HepG2 (cell line): ENCODE measurements at regions not wholly inside any gene's neighbourhood (a gene's known extent, or its start where the extent isn't known, plus 50 kb on each side); places are given as distances from the start of the nearest gene placed in this dataset.

Experiments used
- ATAC-seq: fragments of 200-7000 bp; cut with Tn5 transposase; 3 replicates; pipeline ENCODE4 v1.9.1; 2020; ENCODE audit warnings: mild to moderate bottlenecking, moderate library complexity
- BruUV-seq: library from RNA; stranded (reverse); fragments of 400-500 nt; replicated peaks from 2 replicates; lab custom pipeline; 2021; lab: Mats Ljungman, UMichigan
- CTCF ChIA-PET: fragments of 300-600 bp; formaldehyde crosslinking; extraction: SDS; loops from one replicate; lab custom pipeline; 2021; ENCODE audit warnings: low total read pairs, inconsistent platforms, low intra/inter-chr PET ratio; lab: Yijun Ruan, JAX
- POLR2A ChIA-PET: fragments of 350-600 bp; sonication (Branson Sonifier 250); formaldehyde crosslinking; loops from one replicate; lab custom pipeline; 2020; ENCODE audit warnings: antibody characterized with exemption, inconsistent platforms; lab: Yijun Ruan, JAX
- DNase-seq: peaks from one replicate; pipeline ENCODE4 v3.0.0-alpha.2; 2015; ENCODE audit warnings: low spot score
- FAIRE-seq: peaks from 3 replicates; lab custom pipeline; 2011; peaks lifted over from hg19 to GRCh38; lab: Jason Lieb, UNC
- H2AFZ ChIP-seq: one replicate; pipeline ENCODE4 v1.6.1; 2011; ENCODE audit warnings: low read length, inconsistent platforms
- H3K27ac ChIP-seq: fragments of 300-600 bp; 3 replicates; pipeline ENCODE4 v1.8.0; 2011; ENCODE audit warnings: mixed run types, mild to moderate bottlenecking, mixed read lengths, low read length, inconsistent platforms; ENCODE audit not compliant: insufficient read depth; ENCODE audit errors: extremely low read length
- H3K27me3 ChIP-seq, 2 experiments: fragments of 200-600 bp in 1 of 2; 2 replicates in 1 of 2; 3 replicates in 1 of 2; pipeline versions ENCODE4 v1.6.0 to v1.8.0; 2011; ENCODE audit warnings: low read length in 2 of 2, mild to moderate bottlenecking in 2 of 2, moderate library complexity in 2 of 2, inconsistent platforms in 1 of 2; ENCODE audit not compliant: insufficient read depth in 2 of 2, control insufficient read depth in 1 of 2
- H3K36me3 ChIP-seq, 2 experiments: fragments of 200-600 bp in 1 of 2; replicated peaks in 1 of 2; 2 replicates in 1 of 2; 3 replicates in 1 of 2; pipeline versions ENCODE4 v1.5.1 to v1.8.0; 2011; ENCODE audit warnings: low read length in 2 of 2, inconsistent platforms in 1 of 2; ENCODE audit not compliant: insufficient read depth in 2 of 2, control insufficient read depth in 1 of 2
- H3K4me1 ChIP-seq: 2 replicates; pipeline ENCODE4 v1.5.1; 2012; ENCODE audit warnings: low read length, inconsistent platforms; ENCODE audit not compliant: insufficient read depth
- H3K4me2 ChIP-seq: 2 replicates; pipeline ENCODE4 v1.6.0; 2011; ENCODE audit warnings: low read depth, low read length, inconsistent platforms
- H3K4me3 ChIP-seq, 3 experiments: fragments of 200-600 bp in 1 of 3; sonication (generic), shearing (Covaris generic) in 1 of 3; replicated peaks in 1 of 3; 2 replicates each; pipeline ENCODE4 v1.5.1; 2011 to 2016; ENCODE audit warnings: low read length in 3 of 3, inconsistent platforms in 2 of 3, low read depth in 2 of 3, mild to moderate bottlenecking in 2 of 3, control low read depth in 1 of 3, mixed read lengths in 1 of 3; ENCODE audit not compliant: insufficient read depth in 1 of 3
- H3K79me2 ChIP-seq: one replicate; pipeline ENCODE4 v1.6.1; 2011; ENCODE audit warnings: low read length, inconsistent platforms; ENCODE audit not compliant: insufficient read depth
- H3K9ac ChIP-seq: 2 replicates; pipeline ENCODE4 v1.6.0; 2011; ENCODE audit warnings: mild to moderate bottlenecking, low read depth, low read length, inconsistent platforms; ENCODE audit not compliant: insufficient read depth
- H3K9me3 ChIP-seq: 2 replicates; pipeline ENCODE4 v1.5.1; 2012; ENCODE audit warnings: mild to moderate bottlenecking, low read length
- H4K20me1 ChIP-seq: 2 replicates; pipeline ENCODE4 v1.6.0; 2011; ENCODE audit warnings: inconsistent platforms, mild to moderate bottlenecking, low read length, moderate library complexity; ENCODE audit not compliant: insufficient read depth
- ARID5B ChIP-seq: IDR thresholded peaks from 2 replicates; pipeline ENCODE4 v1.4.0; 2020; ENCODE audit warnings: mild to moderate bottlenecking, missing genetic modification reagents
- ASH2L ChIP-seq: fragments of 300-600, 200-600 bp; sonication (generic); IDR thresholded peaks from 2 replicates; pipeline ENCODE4 v1.7.0; 2017; ENCODE audit warnings: low read depth, mild to moderate bottlenecking, moderate library complexity, mixed read lengths, low read length; ENCODE audit not compliant: insufficient read length
- DR1 ChIP-seq: sonication (generic); formaldehyde crosslinking; IDR thresholded peaks from 2 replicates; pipeline ENCODE4 v1.8.0; 2021; ENCODE audit warnings: mild to moderate bottlenecking, missing genetic modification reagents, inconsistent platforms
- FOXJ3 ChIP-seq: sonication (generic); formaldehyde crosslinking; IDR thresholded peaks from 2 replicates; pipeline ENCODE4 v1.4.0; 2020; ENCODE audit warnings: missing genetic modification reagents, mild to moderate bottlenecking, borderline replicate concordance
- KMT2A ChIP-seq: sonication (generic); formaldehyde crosslinking; IDR thresholded peaks from 2 replicates; pipeline ENCODE4 v1.4.0; 2020; ENCODE audit warnings: missing genetic modification reagents
- NBN ChIP-seq: fragments of 450-650 bp; conservative IDR thresholded peaks from 2 replicates; pipeline ENCODE4 v1.6.1; 2017
- PHB2 ChIP-seq: fragments of 450-650 bp; IDR thresholded peaks from 2 replicates; pipeline ENCODE4 v1.6.1; 2018; ENCODE audit not compliant: partially characterized antibody
- ZNF142 ChIP-seq: sonication (generic); formaldehyde crosslinking; IDR thresholded peaks from 2 replicates; pipeline ENCODE4 v1.4.0; 2020; ENCODE audit warnings: missing genetic modification reagents
- ZNF44 ChIP-seq: sonication (generic); formaldehyde crosslinking; IDR thresholded peaks from 2 replicates; pipeline ENCODE4 v1.5.1; 2020; ENCODE audit warnings: mild to moderate bottlenecking, missing genetic modification reagents
- ZUFSP ChIP-seq: sonication (generic); formaldehyde crosslinking; IDR thresholded peaks from 2 replicates; pipeline ENCODE4 v1.9.0; 2021; ENCODE audit warnings: missing genetic modification reagents, mild to moderate bottlenecking, borderline replicate concordance
- WGBS: methylation state at CpG from one replicate; pipeline ENCODE4 v1.1.6; 2017; ENCODE audit warnings: low lambda C conversion rate; 5-methylcytosine and 5-hydroxymethylcytosine counted together
- in situ Hi-C: cut with HindIII; loops from 2 replicates; pipeline ENCODE4 v1.10.0; 2017; ENCODE audit warnings: low pct_unique_long_range_greater_than_20kb; ENCODE audit not compliant: extremely low pct_ligation_motif_present
- intact Hi-C: fragments of 100-400 bp; cut with micrococcal nuclease; formaldehyde crosslinking; loops from one replicate; pipeline ENCODE4 v1.10.0; 2022; ENCODE audit not compliant: unreplicated experiment

GRCh38 chr12:107963635-107964034, 165.5 kb upstream of the WSCD2 start (continued):
- TF ChIP-seq ZNF142 (CRISPR knock-in tag): no peak

- in situ Hi-C loops: no loop called here
- BruUV-seq: no TSS peak
- no peaks in the 10 kb centered on the region for H3K79me2 ChIP-seq
- H4K20me1 ChIP-seq: no peaks in the 10 kb centered on the region
- no peak overlapping the region for H2AFZ ChIP-seq
- ATAC-seq (no peak), FAIRE-seq (no peak), DNase-seq (no peak)
- intact Hi-C loops: no loop called here
- H3K9ac ChIP-seq: no peak overlapping the region
- TF ChIP-seq ASH2L (no peak), NBN (no peak), DR1 (CRISPR knock-in tag) (no peak), FOXJ3 (CRISPR knock-in tag) (no peak), KMT2A (CRISPR knock-in tag) (no peak), PHB2 (no peak), ARID5B (CRISPR knock-in tag) (no peak), ZNF44 (CRISPR knock-in tag) (no peak), ZUFSP (no peak)
- peaks cover 0 to 12% of the 10 kb centered on the region in 2 experiments; a peak in 2 of 5 replicates for H3K27me3 ChIP-seq
- no peaks in the 10 kb centered on the region for H3K9me3 ChIP-seq
- no peak overlapping the region for H3K4me3 ChIP-seq
- ChIA-PET POLR2A (no interaction called here), CTCF (no interaction called here)
- H3K4me1 ChIP-seq: no peaks in the 10 kb centered on the region
- no peak overlapping the region for H3K4me2 ChIP-seq
- WGBS: 60% methylated on average over 4 of the region's 4 CpGs
- no peaks in the 10 kb centered on the region for H3K36me3 ChIP-seq
- no peak overlapping the region for H3K27ac ChIP-seq
These were observed 161.9 kb upstream of the WSCD2 start for GRCh38 chr12:107967170-107967569.
